SKM-1 (cell line): ENCODE measurements at regions not wholly inside any gene's neighbourhood (a gene's known extent, or its start where the extent isn't known, plus 50 kb on each side); places are given as distances from the start of the nearest gene placed in this dataset.

Experiments
- DNase-seq: peaks from one replicate; lab custom pipeline; 2025; ENCODE audit not compliant: unreplicated experiment; lab: John Stamatoyannopoulos, UW

DNA sequence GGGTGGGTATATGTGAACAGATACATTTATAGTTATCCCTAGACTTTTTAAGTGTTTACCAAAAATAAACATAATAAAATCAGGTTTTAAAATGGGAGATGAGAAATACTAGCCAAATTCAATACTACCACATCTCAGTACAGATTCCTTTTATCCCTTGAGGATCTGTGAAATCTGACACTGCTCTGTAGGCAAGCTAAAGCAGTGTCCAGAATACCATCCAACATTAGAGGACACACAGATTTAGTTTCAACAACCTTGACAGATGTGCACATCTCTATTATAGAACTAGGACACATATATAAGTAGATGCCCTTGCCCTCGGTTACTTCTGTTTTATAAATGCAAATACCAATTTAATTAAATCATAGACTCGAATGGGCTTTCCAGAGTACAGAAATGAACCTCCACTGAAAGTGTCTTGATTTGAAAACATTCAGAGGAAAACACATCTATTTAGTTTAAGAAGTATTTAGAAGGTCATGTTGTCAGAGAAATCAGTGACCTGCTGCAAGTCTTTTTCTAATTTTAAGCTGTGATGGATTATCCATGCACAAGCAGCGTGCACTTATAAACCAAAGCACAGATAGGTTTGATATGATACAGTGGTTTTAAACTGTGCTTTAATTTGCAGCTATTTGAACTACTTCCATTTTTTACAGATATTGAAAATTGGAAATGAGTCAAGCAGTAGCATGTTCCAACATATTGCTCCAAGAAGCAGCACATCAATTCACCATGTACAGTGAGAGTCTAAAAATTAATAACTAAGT lies 156.3 kb upstream of the EPHA7 start:
- no peak for DNase-seq

GRCh38 chr6:93574299-93574698 lies 154.9 kb upstream of the EPHA7 start:
- DNase-seq: no peak

DNA sequence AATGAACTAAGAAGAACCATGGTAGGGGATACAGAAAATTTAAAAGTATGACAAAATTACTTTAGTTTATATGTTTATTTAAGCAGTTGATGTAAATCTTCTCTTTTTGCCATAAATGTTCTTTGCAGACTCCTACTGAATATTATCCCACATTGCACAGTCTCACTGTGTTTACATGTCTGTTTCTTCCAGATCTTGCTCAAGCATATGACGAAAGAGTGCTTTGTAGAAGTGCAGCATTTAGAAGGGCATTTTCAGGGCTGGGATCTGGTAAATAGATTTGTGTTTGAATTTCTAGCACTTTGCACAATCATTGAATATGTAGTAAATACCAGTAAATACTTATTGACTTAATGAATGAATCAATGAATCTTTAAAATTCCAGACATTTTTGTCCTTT lies 152.0 kb upstream of the EPHA7 start:
- DNase-seq: no peak

DNA sequence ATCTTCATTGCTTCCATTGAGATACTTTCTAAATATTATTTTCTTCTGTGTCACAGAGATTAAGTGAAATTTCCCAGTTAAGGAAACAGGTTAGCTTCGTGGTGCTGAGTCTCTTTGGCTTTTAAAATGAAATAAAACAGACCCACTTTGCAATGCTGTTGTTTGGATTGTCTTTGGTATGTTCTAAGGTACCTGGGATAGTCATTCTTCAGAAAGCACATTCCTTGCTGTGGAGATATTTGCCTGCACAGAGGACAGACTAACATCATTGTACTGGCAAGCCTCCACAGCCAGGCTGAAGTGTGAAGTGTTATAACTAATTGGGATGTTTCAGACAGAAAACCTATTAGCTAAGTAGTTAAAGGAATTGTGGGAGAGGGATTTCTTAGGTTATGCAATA lies 148.8 kb upstream of the EPHA7 start:
- no peak for DNase-seq

- no peak for DNase-seq
Measured at GRCh38 chr6:93567164-93567563, 147.8 kb upstream of the EPHA7 start.

- DNase-seq: no peak
Measured at GRCh38 chr6:93566285-93566684, 146.9 kb upstream of the EPHA7 start.

DNA sequence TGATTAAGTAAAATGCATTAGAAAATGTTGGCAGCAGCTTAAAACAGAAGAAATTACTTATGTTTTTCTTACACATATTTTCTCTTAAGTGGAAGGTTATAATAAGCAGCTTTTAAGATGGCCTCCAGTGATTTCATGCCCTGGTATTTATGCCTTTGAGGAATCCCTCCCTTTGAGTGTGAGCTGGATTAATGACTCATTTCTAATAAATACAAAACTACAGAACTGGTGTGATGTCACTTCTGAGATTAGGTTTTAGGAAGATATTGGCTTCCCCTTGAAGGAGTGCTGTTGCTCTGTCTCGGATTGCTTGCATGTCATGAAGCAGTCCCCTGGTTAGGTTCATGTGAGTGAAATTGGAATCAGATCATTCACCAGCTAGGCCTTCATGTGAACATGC lies 143.2 kb upstream of the EPHA7 start:
- DNase-seq: no peak

DNA sequence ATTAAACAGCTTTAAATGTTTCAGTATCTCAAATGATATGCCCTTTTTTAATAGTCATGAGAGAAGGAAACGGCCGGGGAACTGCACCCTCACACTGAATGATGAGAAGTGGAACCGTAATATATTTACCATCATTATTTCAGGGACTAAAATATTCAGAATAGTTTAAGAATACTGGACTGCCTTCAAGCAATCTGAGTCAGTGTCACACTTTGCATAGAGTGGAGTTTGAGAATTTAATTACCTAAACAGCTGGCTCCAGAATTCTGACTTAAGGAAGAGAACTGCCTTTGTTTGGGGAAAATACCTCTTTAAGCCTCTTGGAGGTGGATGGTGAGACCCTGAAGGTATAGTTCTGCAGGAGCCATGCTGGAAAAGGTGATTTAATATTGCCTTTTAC lies 135.9 kb upstream of the EPHA7 start:
- DNase-seq: no peak

- DNase-seq: no peak
Measured at GRCh38 chr6:93554018-93554417, 134.7 kb upstream of the EPHA7 start.

DNA sequence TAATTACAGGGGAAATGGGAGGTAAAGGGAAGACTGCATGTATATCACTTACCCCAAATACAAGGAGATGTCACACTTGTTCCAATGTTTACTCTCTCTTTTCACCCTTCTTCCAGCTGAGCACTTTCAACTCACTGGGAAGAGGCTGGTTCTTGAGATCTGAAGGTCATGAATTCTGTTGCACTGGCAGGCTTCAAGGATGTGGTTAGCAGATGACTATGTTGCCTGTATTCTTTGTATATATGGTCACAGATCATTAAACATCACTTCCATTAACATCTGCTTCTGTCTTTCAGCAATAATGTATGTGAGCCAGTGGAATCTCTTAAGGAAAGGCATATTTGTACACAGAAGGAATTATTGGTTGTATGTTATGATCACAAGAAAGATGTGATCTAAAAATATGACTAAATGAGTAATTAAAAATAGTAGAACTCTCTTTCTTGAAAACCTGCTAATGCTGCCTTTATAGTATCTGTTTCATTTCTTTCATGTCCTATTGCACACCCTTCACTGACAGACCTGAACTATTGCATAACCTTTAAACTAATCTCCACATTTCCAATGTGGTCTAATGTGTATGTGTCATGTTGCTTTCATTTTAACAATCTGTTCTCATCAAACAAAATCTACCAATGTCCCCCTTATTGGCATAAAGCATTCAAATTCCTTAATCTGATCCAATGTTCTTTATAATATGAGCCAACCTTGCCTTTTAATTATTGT lies 131.4 kb upstream of the EPHA7 start:
- DNase-seq: no peak

GRCh38 chr6:93549868-93550267 lies 130.5 kb upstream of the EPHA7 start:
- DNase-seq: no peak

GRCh38 chr6:93524671-93525451 lies 105.5 kb upstream of the EPHA7 start:
- no peak for DNase-seq

DNA sequence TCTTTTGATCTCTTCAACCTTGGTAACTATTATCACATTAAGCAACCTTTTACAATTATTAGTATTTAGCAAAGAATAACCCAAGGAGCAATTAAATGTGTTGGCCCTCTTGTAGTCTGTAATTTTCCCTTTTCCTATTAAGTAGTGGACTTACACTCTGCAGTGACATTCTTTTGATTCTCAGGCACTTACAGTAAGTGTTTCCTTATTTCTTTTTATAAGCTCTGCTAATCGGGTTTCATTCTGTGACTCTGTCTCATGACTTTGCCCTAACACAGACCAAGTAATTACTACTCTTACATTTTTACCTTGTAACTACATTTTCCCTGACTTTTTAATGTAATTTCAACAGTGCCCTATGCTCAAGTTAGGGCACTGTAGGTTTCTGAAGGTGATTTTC lies 104.0 kb upstream of the EPHA7 start:
- no peak for DNase-seq

DNA sequence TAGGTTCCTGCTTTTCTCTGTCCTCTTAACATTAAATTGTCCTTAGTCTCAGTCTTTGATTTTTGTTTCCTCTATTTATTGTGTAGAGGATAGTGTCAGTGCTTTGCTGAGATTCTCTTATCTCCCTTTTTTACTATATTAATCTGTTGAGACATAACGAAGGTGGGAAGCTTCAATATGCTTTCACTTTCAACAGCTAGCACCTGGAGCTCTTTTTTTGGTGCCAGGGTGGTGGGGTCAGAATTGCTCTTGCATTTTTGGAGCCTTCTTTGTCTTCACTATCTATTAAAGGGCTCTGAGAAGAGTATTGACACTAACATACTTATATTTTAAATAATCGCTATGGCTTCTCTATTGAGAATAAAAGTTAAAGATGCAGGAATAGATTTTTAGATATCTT lies 97.1 kb upstream of the EPHA7 start:
- no peak for DNase-seq

GRCh38 chr6:93515736-93516135 lies 96.4 kb upstream of the EPHA7 start:
- DNase-seq: no peak

- DNase-seq: no peak
Measured at GRCh38 chr6:93498713-93499112, 79.4 kb upstream of the EPHA7 start.

- no peak for DNase-seq
Measured at GRCh38 chr6:93496548-93496947, 77.2 kb upstream of the EPHA7 start.

- DNase-seq: no peak
Measured at GRCh38 chr6:93494057-93494456, 74.7 kb upstream of the EPHA7 start.

GRCh38 chr6:93474733-93475179 lies 55.4 kb upstream of the EPHA7 start:
- no peak for DNase-seq

GRCh38 chr6:93471281-93471680 lies 51.9 kb upstream of the EPHA7 start:
- no peak for DNase-seq
